ENCODE measurements at regions not wholly inside any gene's neighbourhood (a gene's known extent, or its start where the extent isn't known, plus 50 kb on each side); places are given as distances from the start of the nearest gene placed in this dataset.
"Not testable (repeated sequence)": the region's sequence is repeated elsewhere in the genome, so short reads cannot be mapped to it uniquely, and the experiment has no call there.

GRCh38 chr4:3596957-3597733 is 64.9 kb upstream of the LRPAP1 start:
- dilution Hi-C loops (cut with MboI; ENCODE audit: extremely low pct_ligation_motif_present, low sequenced_read_pairs); CTCF ChIA-PET: not testable (repeated sequence)

DNA sequence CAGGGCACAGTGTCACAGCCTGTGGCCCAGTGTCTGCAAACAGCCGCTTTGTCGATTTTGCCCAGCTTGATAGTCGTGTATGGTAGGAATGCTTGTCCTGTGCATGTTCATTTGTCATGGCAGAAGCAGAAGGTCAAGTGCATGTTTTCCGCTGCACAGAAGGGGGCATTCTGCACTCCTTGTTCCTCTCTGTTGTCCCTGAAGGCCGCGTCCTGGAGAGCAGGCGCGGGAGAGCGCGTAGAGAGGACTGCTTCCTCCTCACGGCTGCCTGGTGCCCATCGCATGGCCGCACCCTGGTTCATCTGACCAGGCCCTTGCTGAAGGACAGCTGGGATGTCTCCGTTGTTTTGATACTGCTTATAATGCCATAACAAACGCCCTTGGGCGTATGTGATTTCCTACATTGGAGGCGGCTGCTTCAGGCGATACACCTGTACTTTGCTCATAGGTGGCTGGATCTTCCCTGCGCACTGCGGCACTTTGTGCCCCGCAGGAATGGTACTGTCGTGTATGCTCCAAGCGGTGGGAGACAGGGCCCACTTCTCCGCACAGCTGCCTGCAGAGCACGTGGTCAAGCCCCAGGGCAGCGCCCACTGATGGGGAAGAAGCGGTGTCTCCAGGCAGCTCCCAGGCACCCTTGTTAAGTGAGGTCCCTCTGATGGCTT is 63.5 kb upstream of the LRPAP1 start:
- dilution Hi-C loops (cut with MboI; ENCODE audit: extremely low pct_ligation_motif_present, low sequenced_read_pairs); POLR2A ChIA-PET; BruUV-seq (replicated peaks); H3K27me3 ChIP-seq (ENCODE audit: control insufficient read depth in 2 of 2, insufficient read depth in 2 of 2, low read length in 2 of 2); H3K4me2 ChIP-seq (ENCODE audit: insufficient read depth, low read length); H2AFZ ChIP-seq (ENCODE audit: low read depth, low read length); FAIRE-seq; H4K20me1 ChIP-seq (replicated peaks; ENCODE audit: control insufficient read depth, extremely low read depth, insufficient read depth, low read length); H3K36me3 ChIP-seq (ENCODE audit: control insufficient read depth in 2 of 2, extremely low read depth in 1 of 2, insufficient read depth in 2 of 2, low read length in 2 of 2); CTCF ChIA-PET; H3K9me3 ChIP-seq (replicated peaks; ENCODE audit: control insufficient read depth, insufficient read depth, low read length); H3K4me3 ChIP-seq (replicated peaks in 1 of 3; ENCODE audit: insufficient read depth in 1 of 3, low read depth in 1 of 3, low read length in 3 of 3); H3K4me1 ChIP-seq (ENCODE audit: control insufficient read depth, extremely low read depth, insufficient read depth, low read length); H3K9me1 ChIP-seq (replicated peaks; ENCODE audit: control insufficient read depth, extremely low read depth, insufficient read depth, low read length); H3K9ac ChIP-seq (replicated peaks; ENCODE audit: extremely low read depth, insufficient read depth, low read length); DNase-seq (ENCODE audit: low read depth, low spot score); H3K27ac ChIP-seq (ENCODE audit: insufficient read depth, low read depth, low read length); intact Hi-C loops (cut with micrococcal nuclease); H3K79me2 ChIP-seq (ENCODE audit: control insufficient read depth, insufficient read depth, low read length): not testable (repeated sequence)

More at GRCh38 chr4:3596957-3597733, 64.9 kb upstream of the LRPAP1 start:
- H3K9me3 ChIP-seq (replicated peaks; ENCODE audit: control insufficient read depth, insufficient read depth, low read length); H3K4me2 ChIP-seq (ENCODE audit: insufficient read depth, low read length); H2AFZ ChIP-seq (ENCODE audit: low read depth, low read length); H3K27ac ChIP-seq (ENCODE audit: insufficient read depth, low read depth, low read length); FAIRE-seq; DNase-seq (ENCODE audit: low read depth, low spot score); H3K79me2 ChIP-seq (ENCODE audit: control insufficient read depth, insufficient read depth, low read length); H3K4me3 ChIP-seq (replicated peaks in 1 of 3; ENCODE audit: insufficient read depth in 1 of 3, low read depth in 1 of 3, low read length in 3 of 3); BruUV-seq (replicated peaks); intact Hi-C loops (cut with micrococcal nuclease); H3K9me1 ChIP-seq (replicated peaks; ENCODE audit: control insufficient read depth, extremely low read depth, insufficient read depth, low read length); H3K4me1 ChIP-seq (ENCODE audit: control insufficient read depth, extremely low read depth, insufficient read depth, low read length); H3K36me3 ChIP-seq (ENCODE audit: control insufficient read depth in 2 of 2, extremely low read depth in 1 of 2, insufficient read depth in 2 of 2, low read length in 2 of 2); POLR2A ChIA-PET; H3K9ac ChIP-seq (replicated peaks; ENCODE audit: extremely low read depth, insufficient read depth, low read length); H4K20me1 ChIP-seq (replicated peaks; ENCODE audit: control insufficient read depth, extremely low read depth, insufficient read depth, low read length); H3K27me3 ChIP-seq (ENCODE audit: control insufficient read depth in 2 of 2, insufficient read depth in 2 of 2, low read length in 2 of 2): not testable (repeated sequence)

DNA sequence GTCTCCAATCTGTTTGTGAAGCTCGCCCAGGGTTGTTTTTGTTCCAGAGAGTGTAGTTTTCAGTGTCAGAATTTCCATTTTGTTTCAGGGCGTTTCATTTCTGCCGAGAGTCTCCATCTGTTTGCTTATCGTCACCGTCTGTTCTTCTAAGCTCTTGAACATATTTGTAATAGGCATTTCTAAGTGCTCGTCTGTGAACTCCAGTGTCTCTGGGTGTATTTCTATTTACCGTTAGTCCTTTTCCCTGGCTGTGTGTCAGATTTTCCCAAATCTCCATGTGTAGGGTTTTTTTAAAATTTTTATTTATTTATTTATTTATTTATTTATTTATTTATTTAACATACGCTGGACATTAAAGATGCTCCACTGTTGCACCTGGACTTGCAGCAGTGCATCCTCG is 62.5 kb upstream of the LRPAP1 start:
- intact Hi-C loops (cut with micrococcal nuclease); H3K9ac ChIP-seq (replicated peaks; ENCODE audit: extremely low read depth, insufficient read depth, low read length); CTCF ChIA-PET; DNase-seq (ENCODE audit: low read depth, low spot score); H3K4me3 ChIP-seq (replicated peaks in 1 of 3; ENCODE audit: insufficient read depth in 1 of 3, low read depth in 1 of 3, low read length in 3 of 3); BruUV-seq (replicated peaks); H3K4me2 ChIP-seq (ENCODE audit: insufficient read depth, low read length); dilution Hi-C loops (cut with MboI; ENCODE audit: extremely low pct_ligation_motif_present, low sequenced_read_pairs); H2AFZ ChIP-seq (ENCODE audit: low read depth, low read length); H3K27me3 ChIP-seq (ENCODE audit: control insufficient read depth in 2 of 2, insufficient read depth in 2 of 2, low read length in 2 of 2); FAIRE-seq; H4K20me1 ChIP-seq (replicated peaks; ENCODE audit: control insufficient read depth, extremely low read depth, insufficient read depth, low read length); H3K79me2 ChIP-seq (ENCODE audit: control insufficient read depth, insufficient read depth, low read length); H3K9me1 ChIP-seq (replicated peaks; ENCODE audit: control insufficient read depth, extremely low read depth, insufficient read depth, low read length); H3K27ac ChIP-seq (ENCODE audit: insufficient read depth, low read depth, low read length); H3K36me3 ChIP-seq (ENCODE audit: control insufficient read depth in 2 of 2, extremely low read depth in 1 of 2, insufficient read depth in 2 of 2, low read length in 2 of 2); H3K9me3 ChIP-seq (replicated peaks; ENCODE audit: control insufficient read depth, insufficient read depth, low read length); H3K4me1 ChIP-seq (ENCODE audit: control insufficient read depth, extremely low read depth, insufficient read depth, low read length); POLR2A ChIA-PET: not testable (repeated sequence)

GRCh38 chr4:3589946-3590924 is 58.0 kb upstream of the LRPAP1 start:
- H3K4me3 ChIP-seq (replicated peaks in 1 of 3; ENCODE audit: insufficient read depth in 1 of 3, low read depth in 1 of 3, low read length in 3 of 3); H3K4me2 ChIP-seq (ENCODE audit: insufficient read depth, low read length); H4K20me1 ChIP-seq (replicated peaks; ENCODE audit: control insufficient read depth, extremely low read depth, insufficient read depth, low read length); DNase-seq (ENCODE audit: low read depth, low spot score); POLR2A ChIA-PET; H3K9me1 ChIP-seq (replicated peaks; ENCODE audit: control insufficient read depth, extremely low read depth, insufficient read depth, low read length); H3K36me3 ChIP-seq (ENCODE audit: control insufficient read depth in 2 of 2, extremely low read depth in 1 of 2, insufficient read depth in 2 of 2, low read length in 2 of 2); H3K9ac ChIP-seq (replicated peaks; ENCODE audit: extremely low read depth, insufficient read depth, low read length); FAIRE-seq; H3K27me3 ChIP-seq (ENCODE audit: control insufficient read depth in 2 of 2, insufficient read depth in 2 of 2, low read length in 2 of 2); H3K4me1 ChIP-seq (ENCODE audit: control insufficient read depth, extremely low read depth, insufficient read depth, low read length); H2AFZ ChIP-seq (ENCODE audit: low read depth, low read length); dilution Hi-C loops (cut with MboI; ENCODE audit: extremely low pct_ligation_motif_present, low sequenced_read_pairs); CTCF ChIA-PET; H3K27ac ChIP-seq (ENCODE audit: insufficient read depth, low read depth, low read length); BruUV-seq (replicated peaks); H3K9me3 ChIP-seq (replicated peaks; ENCODE audit: control insufficient read depth, insufficient read depth, low read length); H3K79me2 ChIP-seq (ENCODE audit: control insufficient read depth, insufficient read depth, low read length); intact Hi-C loops (cut with micrococcal nuclease): not testable (repeated sequence)

Data from endothelial cell of umbilical vein (primary cell).